ENCODE measurements at regions not wholly inside any gene's neighbourhood (a gene's known extent, or its start where the extent isn't known, plus 50 kb on each side); places are given as distances from the start of the nearest gene placed in this dataset.

- no peak for TF ChIP-seq ELF1 (tag; IDR thresholded peaks at IDR 0.05)
- no peak for TF ChIP-seq ZNF239 (CRISPR knock-in tag; IDR thresholded peaks at IDR 0.05)
Observed at GRCh38 chr2:122949523-122949922, 1075.6 kb upstream of the CNTNAP5 start.
